K562 (cell line): ENCODE measurements at regions not wholly inside any gene's neighbourhood (a gene's known extent, or its start where the extent isn't known, plus 50 kb on each side); places are given as distances from the start of the nearest gene placed in this dataset.

ENCODE experiments used
- HDAC2 ChIP-seq: fragments of 450-650 bp; IDR thresholded peaks from 2 replicates; pipeline ENCODE4 v1.6.1; 2016; ENCODE audit warnings: mild to moderate bottlenecking
- HNRNPK ChIP-seq: fragments of 200-400 bp; formaldehyde crosslinking; IDR thresholded peaks from one replicate; pipeline ENCODE4 v1.6.1; 2018; ENCODE audit warnings: mild to moderate bottlenecking, low read depth, low read length; ENCODE audit not compliant: poor library complexity, severe bottlenecking
- NFIC ChIP-seq: fragments of 450-650 bp; IDR thresholded peaks from 2 replicates; pipeline ENCODE4 v1.6.1; 2017; ENCODE audit warnings: mild to moderate bottlenecking, inconsistent platforms
- PCBP1 ChIP-seq: fragments of 200-400 bp; formaldehyde crosslinking; IDR thresholded peaks from 2 replicates; pipeline ENCODE4 v1.6.1; 2018; ENCODE audit warnings: mild to moderate bottlenecking, low read depth, low read length; ENCODE audit not compliant: poor library complexity, severe bottlenecking
- RCOR1 ChIP-seq, 2 experiments: IDR thresholded peaks; 2 replicates each; pipeline ENCODE4 v1.6.1; 2012; ENCODE audit warnings: low read depth in 2 of 2, low read length in 2 of 2, borderline replicate concordance in 1 of 2, improper control_type of control experiment in 1 of 2
- TRIM24 ChIP-seq, 2 experiments: fragments of 450-650 bp; IDR thresholded peaks; 2 replicates each; pipeline ENCODE4 v1.6.1; 2016
- ZFX ChIP-seq: sonication (generic); formaldehyde crosslinking; IDR thresholded peaks from 2 replicates; pipeline ENCODE4 v1.8.0; 2022; ENCODE audit warnings: mild to moderate bottlenecking, missing genetic modification reagents, moderate library complexity
- ZNF384 ChIP-seq: IDR thresholded peaks from 2 replicates; pipeline ENCODE4 v1.6.1; 2012; ENCODE audit warnings: low read depth, low read length, improper control_type of control experiment
- ZNF589 ChIP-seq: fragments of 200-800 bp; sonication (Bioruptor generic); IDR thresholded peaks from 2 replicates; pipeline ENCODE4 v1.6.1; 2016; ENCODE audit warnings: low read depth, missing genetic modification characterization, missing compliant biosample characterization
- TF ChIP-seq, protein P1 (sequence below), 2 experiments: fragments of 450-650 bp in 1 of 2; sonication (generic) in 1 of 2; formaldehyde crosslinking in 1 of 2; IDR thresholded peaks; 2 replicates each; pipeline versions ENCODE4 v1.7.1 to v1.9.0; 2016 to 2022; ENCODE audit warnings: inconsistent platforms in 1 of 2, mild to moderate bottlenecking in 1 of 2, missing genetic modification reagents in 1 of 2

DNA sequence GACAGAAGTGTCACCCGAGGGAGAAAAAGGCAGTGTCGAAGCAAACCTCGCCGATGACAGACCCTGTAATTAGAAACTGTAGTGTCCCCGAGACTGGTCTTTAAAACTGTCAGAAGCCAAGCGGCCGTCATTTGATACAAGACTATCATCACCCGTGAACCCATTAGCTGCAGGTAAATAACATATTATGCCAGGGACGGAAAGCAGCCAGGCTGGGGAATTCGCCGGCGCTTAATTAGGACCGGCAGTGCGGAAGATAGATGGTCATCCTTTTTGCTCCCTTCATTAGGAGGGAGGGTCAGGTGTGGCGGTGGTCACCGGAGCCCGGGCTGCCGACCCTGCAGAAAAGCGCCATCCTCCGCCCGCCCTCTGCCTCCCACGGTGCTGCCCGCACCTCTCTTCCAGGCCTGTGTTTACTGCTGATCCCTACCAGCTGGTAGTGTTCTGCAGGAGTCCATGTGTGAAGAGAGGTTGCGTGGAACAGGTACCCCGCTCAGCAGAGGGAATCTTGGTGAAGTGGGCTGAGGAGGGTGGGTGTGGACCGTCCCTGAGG is 109.4 kb upstream of the GSE1 start (continued):
- no peak for TF ChIP-seq ZFX
- no peak for TF ChIP-seq TRIM24 (IDR thresholded peaks at IDR 0.05)
- no peak for TF ChIP-seq ZNF384
- no peak for TF ChIP-seq HNRNPK
- no peak for TF ChIP-seq HDAC2
- TF ChIP-seq, protein P1, sequence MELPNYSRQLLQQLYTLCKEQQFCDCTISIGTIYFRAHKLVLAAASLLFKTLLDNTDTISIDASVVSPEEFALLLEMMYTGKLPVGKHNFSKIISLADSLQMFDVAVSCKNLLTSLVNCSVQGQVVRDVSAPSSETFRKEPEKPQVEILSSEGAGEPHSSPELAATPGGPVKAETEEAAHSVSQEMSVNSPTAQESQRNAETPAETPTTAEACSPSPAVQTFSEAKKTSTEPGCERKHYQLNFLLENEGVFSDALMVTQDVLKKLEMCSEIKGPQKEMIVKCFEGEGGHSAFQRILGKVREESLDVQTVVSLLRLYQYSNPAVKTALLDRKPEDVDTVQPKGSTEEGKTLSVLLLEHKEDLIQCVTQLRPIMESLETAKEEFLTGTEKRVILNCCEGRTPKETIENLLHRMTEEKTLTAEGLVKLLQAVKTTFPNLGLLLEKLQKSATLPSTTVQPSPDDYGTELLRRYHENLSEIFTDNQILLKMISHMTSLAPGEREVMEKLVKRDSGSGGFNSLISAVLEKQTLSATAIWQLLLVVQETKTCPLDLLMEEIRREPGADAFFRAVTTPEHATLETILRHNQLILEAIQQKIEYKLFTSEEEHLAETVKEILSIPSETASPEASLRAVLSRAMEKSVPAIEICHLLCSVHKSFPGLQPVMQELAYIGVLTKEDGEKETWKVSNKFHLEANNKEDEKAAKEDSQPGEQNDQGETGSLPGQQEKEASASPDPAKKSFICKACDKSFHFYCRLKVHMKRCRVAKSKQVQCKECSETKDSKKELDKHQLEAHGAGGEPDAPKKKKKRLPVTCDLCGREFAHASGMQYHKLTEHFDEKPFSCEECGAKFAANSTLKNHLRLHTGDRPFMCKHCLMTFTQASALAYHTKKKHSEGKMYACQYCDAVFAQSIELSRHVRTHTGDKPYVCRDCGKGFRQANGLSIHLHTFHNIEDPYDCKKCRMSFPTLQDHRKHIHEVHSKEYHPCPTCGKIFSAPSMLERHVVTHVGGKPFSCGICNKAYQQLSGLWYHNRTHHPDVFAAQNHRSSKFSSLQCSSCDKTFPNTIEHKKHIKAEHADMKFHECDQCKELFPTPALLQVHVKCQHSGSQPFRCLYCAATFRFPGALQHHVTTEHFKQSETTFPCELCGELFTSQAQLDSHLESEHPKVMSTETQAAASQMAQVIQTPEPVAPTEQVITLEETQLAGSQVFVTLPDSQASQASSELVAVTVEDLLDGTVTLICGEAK (IDR thresholded peaks at IDR 0.05) = no peak
- TF ChIP-seq, protein P1 (CRISPR knock-in tag; IDR thresholded peaks at IDR 0.05) = no peak
- no peak for TF ChIP-seq ZNF589 (CRISPR knock-in tag)
- no peak for TF ChIP-seq RCOR1 (IDR thresholded peaks at IDR 0.05; ENCODE audit: borderline replicate concordance in 1 of 2, low read depth in 2 of 2, low read length in 2 of 2)
- no peak for TF ChIP-seq NFIC
- TF ChIP-seq PCBP1 = no peak
